ENCODE measurements at regions not wholly inside any gene's neighbourhood (a gene's known extent, or its start where the extent isn't known, plus 50 kb on each side); places are given as distances from the start of the nearest gene placed in this dataset.

DNA sequence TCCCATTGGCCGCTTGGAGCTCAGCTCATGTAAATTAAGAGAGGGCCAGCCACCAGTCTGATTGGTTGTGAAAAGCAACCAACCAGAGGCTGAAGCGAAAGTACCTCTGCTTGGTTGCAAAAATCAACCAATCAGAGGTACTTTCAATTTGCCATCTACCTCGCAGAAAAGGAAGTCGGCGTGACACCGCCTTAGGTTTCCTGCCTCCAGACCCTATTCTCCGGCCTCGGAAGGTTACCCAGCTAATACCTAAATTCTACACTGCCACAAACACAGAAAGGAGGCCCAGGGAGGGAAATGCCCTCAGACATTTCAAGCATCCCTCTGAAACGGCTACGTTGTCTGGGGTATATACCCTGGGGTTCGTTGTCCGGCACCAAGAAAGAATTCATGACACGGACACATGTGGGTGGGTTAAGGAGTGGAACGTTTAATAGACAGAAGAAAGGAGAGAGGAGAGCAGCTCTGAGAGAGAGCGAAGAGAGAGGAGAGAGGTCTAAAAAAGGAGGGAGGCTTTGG lies 481.3 kb downstream of the TMEM114 start:
- TF ChIP-seq CTCF (IDR thresholded peaks at IDR 0.05) (no peak), POLR2A (IDR thresholded peaks at IDR 0.05) (no peak)

All from adrenal gland (tissue), 5 donors.